ENCODE measurements at regions not wholly inside any gene's neighbourhood (a gene's known extent, or its start where the extent isn't known, plus 50 kb on each side); places are given as distances from the start of the nearest gene placed in this dataset.

DNA sequence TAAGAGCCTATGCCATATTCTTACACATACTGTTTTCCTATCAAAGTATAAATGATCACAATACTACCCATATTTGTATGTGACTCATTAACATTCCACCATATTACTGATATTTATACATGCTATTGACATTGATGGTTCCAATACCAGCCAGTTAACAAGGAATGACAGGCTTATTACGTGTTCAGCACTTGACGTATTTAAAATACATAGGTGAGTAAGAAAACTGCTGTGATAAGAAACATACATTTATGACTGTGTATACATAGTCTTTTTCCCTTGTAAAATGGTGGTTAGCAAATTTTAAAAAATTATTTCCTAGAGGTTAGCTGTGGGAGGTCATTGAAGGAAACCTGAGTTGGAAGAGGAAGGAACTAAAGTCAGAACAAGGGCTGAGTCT, 81.1 kb upstream of the NEUROD6 start:
- peaks cover 18% of the 10 kb centered on the region for H3K4me1 Mint-ChIP-seq
- DNase-seq (ENCODE audit: low spot score in 2 of 2, unreplicated experiment in 2 of 2) = no peak

DNA sequence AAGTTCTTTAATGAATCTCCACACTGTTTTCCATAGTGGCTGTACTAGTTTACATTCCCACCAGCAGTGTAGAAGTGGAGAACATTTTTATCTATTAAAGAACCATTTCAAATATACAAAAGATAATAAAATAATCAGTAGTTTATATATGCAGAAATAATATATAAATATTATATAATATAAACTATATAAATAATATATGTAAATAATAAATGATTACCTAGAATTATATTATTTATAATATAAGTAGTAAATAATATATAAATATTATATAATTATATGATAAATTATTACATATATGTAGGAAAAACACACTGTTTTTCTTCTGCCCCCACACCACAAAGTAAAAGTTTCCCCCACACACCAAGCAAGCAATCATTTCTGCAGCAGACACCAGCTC, 83.5 kb upstream of the NEUROD6 start:
- H3K27me3 Mint-ChIP-seq (ENCODE audit: low read depth) = peaks cover 5% of the 10 kb centered on the region
- H3K27ac Mint-ChIP-seq = no peak overlapping the region
- H3K9me3 Mint-ChIP-seq = no peaks in the 10 kb centered on the region
- no peak for DNase-seq (ENCODE audit: low spot score in 2 of 2, unreplicated experiment in 2 of 2)
- peaks cover 13% of the 10 kb centered on the region for H3K4me1 Mint-ChIP-seq
- no peaks in the 10 kb centered on the region for H3K36me3 Mint-ChIP-seq
- TF ChIP-seq, protein P1, sequence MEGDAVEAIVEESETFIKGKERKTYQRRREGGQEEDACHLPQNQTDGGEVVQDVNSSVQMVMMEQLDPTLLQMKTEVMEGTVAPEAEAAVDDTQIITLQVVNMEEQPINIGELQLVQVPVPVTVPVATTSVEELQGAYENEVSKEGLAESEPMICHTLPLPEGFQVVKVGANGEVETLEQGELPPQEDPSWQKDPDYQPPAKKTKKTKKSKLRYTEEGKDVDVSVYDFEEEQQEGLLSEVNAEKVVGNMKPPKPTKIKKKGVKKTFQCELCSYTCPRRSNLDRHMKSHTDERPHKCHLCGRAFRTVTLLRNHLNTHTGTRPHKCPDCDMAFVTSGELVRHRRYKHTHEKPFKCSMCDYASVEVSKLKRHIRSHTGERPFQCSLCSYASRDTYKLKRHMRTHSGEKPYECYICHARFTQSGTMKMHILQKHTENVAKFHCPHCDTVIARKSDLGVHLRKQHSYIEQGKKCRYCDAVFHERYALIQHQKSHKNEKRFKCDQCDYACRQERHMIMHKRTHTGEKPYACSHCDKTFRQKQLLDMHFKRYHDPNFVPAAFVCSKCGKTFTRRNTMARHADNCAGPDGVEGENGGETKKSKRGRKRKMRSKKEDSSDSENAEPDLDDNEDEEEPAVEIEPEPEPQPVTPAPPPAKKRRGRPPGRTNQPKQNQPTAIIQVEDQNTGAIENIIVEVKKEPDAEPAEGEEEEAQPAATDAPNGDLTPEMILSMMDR (IDR thresholded peaks at IDR 0.05; ENCODE audit: unreplicated experiment) = no peak
- no peak overlapping the region for H3K4me3 Mint-ChIP-seq

More for the DNA sequence above, 81.1 kb upstream of the NEUROD6 start:
- Mint-ChIP-seq H3K36me3 (no peaks in the 10 kb centered on the region), H3K4me3 (no peak overlapping the region), H3K27me3 (ENCODE audit: low read depth) (peaks cover 5% of the 10 kb centered on the region), H3K27ac (no peak overlapping the region), H3K9me3 (no peaks in the 10 kb centered on the region)
- TF ChIP-seq, protein P1 (IDR thresholded peaks at IDR 0.05; ENCODE audit: unreplicated experiment) = no peak

GRCh38 chr7:31432176-31432575, 81.7 kb upstream of the ITPRID1 start:
- TF ChIP-seq, protein P1 (IDR thresholded peaks at IDR 0.05; ENCODE audit: unreplicated experiment) = no peak
- peaks cover 2% of the 10 kb centered on the region for H3K27me3 Mint-ChIP-seq (ENCODE audit: low read depth)
- no peak overlapping the region for H3K4me3 Mint-ChIP-seq
- H3K4me1 Mint-ChIP-seq = no peaks in the 10 kb centered on the region
- no peak for DNase-seq (ENCODE audit: low spot score in 2 of 2, unreplicated experiment in 2 of 2)
- no peaks in the 10 kb centered on the region for H3K9me3 Mint-ChIP-seq
- H3K27ac Mint-ChIP-seq = no peak overlapping the region
- H3K36me3 Mint-ChIP-seq = no peaks in the 10 kb centered on the region

DNA sequence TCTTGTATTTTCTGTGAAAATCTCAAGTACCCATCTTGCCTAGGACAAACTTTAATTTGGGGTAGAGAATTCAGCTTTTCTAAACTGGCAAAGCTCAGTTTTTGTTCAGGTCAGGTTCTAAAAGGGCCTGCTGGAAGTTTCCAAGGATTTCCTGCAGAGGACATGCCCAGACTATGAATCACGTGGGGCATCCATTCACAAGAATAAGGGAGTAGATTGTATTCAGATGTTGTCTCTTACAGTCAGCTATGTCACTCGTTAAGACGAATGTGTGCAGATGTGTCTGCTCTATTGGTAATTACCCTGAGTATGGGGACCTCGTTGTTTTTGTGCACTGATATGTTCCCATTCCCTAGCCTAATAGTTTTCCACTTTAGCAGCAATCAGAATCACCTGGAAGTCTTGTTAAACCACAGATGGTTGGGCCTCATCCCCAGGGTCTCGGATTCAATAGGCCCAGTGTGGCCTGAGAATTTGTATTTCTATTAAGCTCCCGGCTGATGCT, 81.0 kb upstream of the ITPRID1 start:
- Mint-ChIP-seq H3K4me3 (no peak overlapping the region), H3K9me3 (no peaks in the 10 kb centered on the region), H3K4me1 (no peaks in the 10 kb centered on the region), H3K27ac (no peak overlapping the region), H3K27me3 (ENCODE audit: low read depth) (peaks cover 2% of the 10 kb centered on the region), H3K36me3 (no peaks in the 10 kb centered on the region)
- TF ChIP-seq, protein P1 (IDR thresholded peaks at IDR 0.05; ENCODE audit: unreplicated experiment) = no peak
- DNase-seq (ENCODE audit: low spot score in 2 of 2, unreplicated experiment in 2 of 2) = no peak

- Mint-ChIP-seq H3K4me3 (no peak overlapping the region), H3K27me3 (ENCODE audit: low read depth) (peaks cover 9% of the 10 kb centered on the region), H3K36me3 (no peaks in the 10 kb centered on the region), H3K27ac (no peak overlapping the region), H3K9me3 (no peaks in the 10 kb centered on the region), H3K4me1 (no peaks in the 10 kb centered on the region)
- DNase-seq (ENCODE audit: low spot score in 2 of 2, unreplicated experiment in 2 of 2) = no peak
- TF ChIP-seq, protein P1 (IDR thresholded peaks at IDR 0.05; ENCODE audit: unreplicated experiment) = no peak
These were observed 76.5 kb upstream of the ITPRID1 start for GRCh38 chr7:31437250-31437865.
